CD4-positive, alpha-beta T cell (primary cell): ENCODE measurements at regions not wholly inside any gene's neighbourhood (a gene's known extent, or its start where the extent isn't known, plus 50 kb on each side); places are given as distances from the start of the nearest gene placed in this dataset.

Source experiments
- ATAC-seq: fragments of 200-7000 bp; cut with Tn5 transposase; one replicate; pipeline ENCODE4 v1.10.0; 2022; ENCODE audit warnings: mild to moderate bottlenecking; ENCODE audit not compliant: poor library complexity
- CTCF ChIA-PET: fragments of 350-600 bp; sonication (Branson Sonifier 250); formaldehyde crosslinking; loops from one replicate; lab custom pipeline; 2021; ENCODE audit warnings: antibody characterized with exemption, inconsistent platforms; lab: Charles Lee
- POLR2A ChIA-PET: fragments of 350-600 bp; sonication (Branson Sonifier 250); formaldehyde crosslinking; loops from one replicate; lab custom pipeline; 2021; ENCODE audit warnings: antibody characterized with exemption, inconsistent platforms; lab: Charles Lee
- DNase-seq, 14 experiments: peaks; one replicate each; pipeline ENCODE4 v3.0.0-alpha.2; 2013 to 2020; ENCODE audit warnings: mixed read lengths in 2 of 14
- H3K27ac ChIP-seq, 2 donors: one replicate each; pipeline versions ENCODE4 v1.5.1 to v1.7.0; 2013; ENCODE audit warnings: low read length in 2 of 2, low read depth in 1 of 2, mild to moderate bottlenecking in 1 of 2
- H3K27me3 ChIP-seq, 2 experiments: 1 replicate in 1 of 2; 2 replicates in 1 of 2; pipeline versions ENCODE4 v1.6.1 to v1.7.0; 2013; ENCODE audit warnings: low read length in 2 of 2, control low read depth in 1 of 2, mild to moderate bottlenecking in 1 of 2, moderate library complexity in 1 of 2; ENCODE audit not compliant: insufficient read depth in 2 of 2, control insufficient read depth in 1 of 2
- H3K36me3 ChIP-seq: one replicate; pipeline ENCODE4 v1.6.1; 2013; ENCODE audit warnings: low read length, control low read depth; ENCODE audit not compliant: insufficient read depth
- H3K4me1 ChIP-seq: one replicate; pipeline ENCODE4 v1.6.1; 2013; ENCODE audit warnings: low read length, control low read depth; ENCODE audit not compliant: insufficient read depth
- H3K4me3 ChIP-seq: one replicate; pipeline ENCODE4 v1.5.1; 2013; ENCODE audit warnings: mild to moderate bottlenecking, low read length, moderate library complexity
- H3K9me3 ChIP-seq, 2 experiments: 1 replicate in 1 of 2; 2 replicates in 1 of 2; pipeline versions ENCODE4 v1.6.1 to v1.7.0; 2013; ENCODE audit warnings: low read length in 2 of 2, mild to moderate bottlenecking in 2 of 2, control low read depth in 1 of 2, moderate library complexity in 1 of 2; ENCODE audit not compliant: control insufficient read depth in 1 of 2, insufficient read depth in 1 of 2
- H3K27ac Mint-ChIP-seq: one replicate; pipeline ENCODE4 v1.8.0; 2020; ENCODE audit warnings: mixed read lengths
- H3K27me3 Mint-ChIP-seq: one replicate; pipeline ENCODE4 v1.8.0; 2021; ENCODE audit warnings: mixed read lengths
- H3K36me3 Mint-ChIP-seq: one replicate; pipeline ENCODE4 v1.8.0; 2021; ENCODE audit warnings: low read depth, mixed read lengths
- H3K4me1 Mint-ChIP-seq: one replicate; pipeline ENCODE4 v1.8.0; 2021; ENCODE audit warnings: low read depth, mixed read lengths
- H3K4me3 Mint-ChIP-seq: one replicate; pipeline ENCODE4 v1.8.0; 2020; ENCODE audit warnings: mild to moderate bottlenecking, mixed read lengths
- H3K9me3 Mint-ChIP-seq: one replicate; pipeline ENCODE4 v1.8.0; 2020; ENCODE audit warnings: mixed read lengths
- intact Hi-C, 2 experiments: fragments of 100-400 bp; cut with DNase I in 1 of 2; cut with micrococcal nuclease in 1 of 2; formaldehyde crosslinking; loops; one replicate each; pipeline versions ENCODE4 v1.15.1 to v1.9.0; 2023 to 2025; cut with DNase I, micrococcal nuclease
- TF ChIP-seq, protein P1 (sequence below): fragments of 200-600 bp; IDR thresholded peaks from one replicate; pipeline ENCODE4 v1.8.0; 2022; ENCODE audit warnings: antibody characterized with exemption, mild to moderate bottlenecking

DNA sequence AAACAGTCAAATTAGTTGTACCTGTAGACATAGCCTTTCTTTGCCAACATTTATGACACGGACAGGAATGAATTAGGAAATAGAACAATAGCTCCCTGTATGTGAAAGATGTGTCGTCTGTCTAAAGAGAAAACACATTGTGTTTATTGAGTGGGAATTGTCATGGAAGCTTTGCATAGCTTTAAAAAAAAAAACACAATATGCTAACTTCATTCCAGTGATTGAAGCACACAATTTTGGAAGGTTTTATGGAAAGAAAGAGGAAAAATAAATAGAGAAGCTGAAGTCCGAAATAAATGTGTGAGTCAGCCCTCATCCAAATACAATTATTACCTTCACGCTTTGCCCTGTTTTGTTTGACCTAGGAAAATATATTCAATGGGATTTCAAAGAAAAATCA is 1095.7 kb downstream of the TSN start:
- Histone ChIP-seq H3K27me3 (no peaks in the 10 kb centered on the region), H3K4me3 (no peak overlapping the region), H3K9me3 (peaks cover 0 to 4% of the 10 kb centered on the region in 2 experiments), H3K27ac (no peak overlapping the region), H3K36me3 (no peaks in the 10 kb centered on the region), H3K4me1 (no peaks in the 10 kb centered on the region)
- ATAC-seq: no peak
- H3K9me3 Mint-ChIP-seq: peaks cover 9% of the 10 kb centered on the region
- ChIA-PET CTCF (no interaction called here), POLR2A (no interaction called here)
- no peak overlapping the region for H3K27ac Mint-ChIP-seq
- H3K4me3 Mint-ChIP-seq: no peak overlapping the region
- intact Hi-C loops: no loop called here
- no peaks in the 10 kb centered on the region for H3K36me3 Mint-ChIP-seq
- no peak for DNase-seq
- H3K4me1 Mint-ChIP-seq: no peaks in the 10 kb centered on the region
- TF ChIP-seq, protein P1, sequence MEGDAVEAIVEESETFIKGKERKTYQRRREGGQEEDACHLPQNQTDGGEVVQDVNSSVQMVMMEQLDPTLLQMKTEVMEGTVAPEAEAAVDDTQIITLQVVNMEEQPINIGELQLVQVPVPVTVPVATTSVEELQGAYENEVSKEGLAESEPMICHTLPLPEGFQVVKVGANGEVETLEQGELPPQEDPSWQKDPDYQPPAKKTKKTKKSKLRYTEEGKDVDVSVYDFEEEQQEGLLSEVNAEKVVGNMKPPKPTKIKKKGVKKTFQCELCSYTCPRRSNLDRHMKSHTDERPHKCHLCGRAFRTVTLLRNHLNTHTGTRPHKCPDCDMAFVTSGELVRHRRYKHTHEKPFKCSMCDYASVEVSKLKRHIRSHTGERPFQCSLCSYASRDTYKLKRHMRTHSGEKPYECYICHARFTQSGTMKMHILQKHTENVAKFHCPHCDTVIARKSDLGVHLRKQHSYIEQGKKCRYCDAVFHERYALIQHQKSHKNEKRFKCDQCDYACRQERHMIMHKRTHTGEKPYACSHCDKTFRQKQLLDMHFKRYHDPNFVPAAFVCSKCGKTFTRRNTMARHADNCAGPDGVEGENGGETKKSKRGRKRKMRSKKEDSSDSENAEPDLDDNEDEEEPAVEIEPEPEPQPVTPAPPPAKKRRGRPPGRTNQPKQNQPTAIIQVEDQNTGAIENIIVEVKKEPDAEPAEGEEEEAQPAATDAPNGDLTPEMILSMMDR: no peak
- H3K27me3 Mint-ChIP-seq: no peaks in the 10 kb centered on the region

DNA sequence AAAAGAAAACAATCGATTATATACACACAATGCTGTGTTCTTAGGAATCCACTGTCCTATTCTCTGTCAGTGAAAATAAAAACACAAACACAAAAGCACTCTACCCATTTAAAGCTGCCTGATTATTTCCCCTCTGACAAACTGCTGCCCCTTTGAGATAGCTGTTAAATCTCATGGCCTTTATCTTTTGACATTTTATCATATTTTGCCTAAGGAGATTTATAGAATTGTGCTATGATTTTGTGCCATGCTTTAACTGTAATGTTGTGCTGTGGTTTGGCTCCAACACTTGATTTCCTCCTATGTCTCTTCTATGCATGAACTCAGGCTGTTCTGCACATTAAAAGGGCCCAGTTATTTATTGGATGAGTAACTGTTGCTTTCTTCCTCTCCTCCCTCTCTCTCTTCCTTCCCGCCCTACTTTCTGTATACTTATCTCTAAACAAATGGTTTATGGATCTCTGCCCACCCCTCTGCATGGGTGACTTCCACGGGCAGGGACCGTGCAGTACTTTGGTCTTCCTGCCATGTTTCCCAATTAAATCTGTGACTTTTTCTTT is 1096.6 kb downstream of the TSN start:
- Mint-ChIP-seq H3K27ac (no peak overlapping the region), H3K9me3 (peaks cover 9% of the 10 kb centered on the region), H3K4me3 (no peak overlapping the region), H3K4me1 (no peaks in the 10 kb centered on the region), H3K36me3 (no peaks in the 10 kb centered on the region), H3K27me3 (no peaks in the 10 kb centered on the region)
- H3K27me3 ChIP-seq: no peaks in the 10 kb centered on the region
- ChIA-PET POLR2A (no interaction called here), CTCF (interaction anchor here (0.6 kb wide), 1 partner anchor 106 kb away, joined by 3 read pairs; no protein-coding TSS in a partner anchor)
- TF ChIP-seq, protein P1: no peak
- ATAC-seq: no peak
- no peaks in the 10 kb centered on the region for H3K36me3 ChIP-seq
- DNase-seq: no peak
- H3K4me3 ChIP-seq: no peak overlapping the region
- intact Hi-C loops: no loop called here
- H3K27ac ChIP-seq: no peak overlapping the region
- H3K4me1 ChIP-seq: no peaks in the 10 kb centered on the region
- no peaks in the 10 kb centered on the region for H3K9me3 ChIP-seq

DNA sequence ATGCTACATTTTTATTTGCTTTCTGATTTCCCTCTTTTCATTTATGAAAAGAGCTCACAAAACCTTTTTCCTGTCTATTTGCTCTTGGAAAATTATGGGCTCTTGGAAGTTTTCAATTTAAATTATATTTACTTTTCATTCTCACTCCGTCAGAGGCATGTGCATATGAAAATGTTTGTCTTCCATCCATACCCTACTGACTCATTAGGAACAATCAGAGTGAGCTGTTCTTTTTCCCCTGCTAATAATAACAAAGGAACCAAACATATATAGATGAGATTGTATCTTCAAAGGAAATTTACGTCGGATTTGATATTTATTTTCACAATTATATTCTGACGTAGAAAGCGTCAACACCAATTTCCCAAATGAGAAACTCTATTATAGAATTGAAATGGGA is 1101.2 kb downstream of the TSN start:
- no peaks in the 10 kb centered on the region for H3K36me3 Mint-ChIP-seq
- ChIA-PET CTCF (no interaction called here), POLR2A (no interaction called here)
- TF ChIP-seq, protein P1: no peak
- no peaks in the 10 kb centered on the region for H3K4me1 Mint-ChIP-seq
- no peaks in the 10 kb centered on the region for H3K36me3 ChIP-seq
- no peak overlapping the region for H3K27ac Mint-ChIP-seq
- no peak overlapping the region for H3K4me3 ChIP-seq
- peaks cover 21% of the 10 kb centered on the region for H3K9me3 Mint-ChIP-seq
- intact Hi-C loops: no loop called here
- ATAC-seq (no peak), DNase-seq (no peak)
- no peaks in the 10 kb centered on the region for H3K9me3 ChIP-seq
- no peaks in the 10 kb centered on the region for H3K27me3 Mint-ChIP-seq
- H3K27ac ChIP-seq: no peak overlapping the region
- H3K4me1 ChIP-seq: no peaks in the 10 kb centered on the region
- no peak overlapping the region for H3K4me3 Mint-ChIP-seq
- no peaks in the 10 kb centered on the region for H3K27me3 ChIP-seq
